ENCODE measurements at regions not wholly inside any gene's neighbourhood (a gene's known extent, or its start where the extent isn't known, plus 50 kb on each side); places are given as distances from the start of the nearest gene placed in this dataset.

GRCh38 chr20:39602649-39603048 is 640.5 kb downstream of the DHX35 start:
- no peak for DNase-seq

DNA sequence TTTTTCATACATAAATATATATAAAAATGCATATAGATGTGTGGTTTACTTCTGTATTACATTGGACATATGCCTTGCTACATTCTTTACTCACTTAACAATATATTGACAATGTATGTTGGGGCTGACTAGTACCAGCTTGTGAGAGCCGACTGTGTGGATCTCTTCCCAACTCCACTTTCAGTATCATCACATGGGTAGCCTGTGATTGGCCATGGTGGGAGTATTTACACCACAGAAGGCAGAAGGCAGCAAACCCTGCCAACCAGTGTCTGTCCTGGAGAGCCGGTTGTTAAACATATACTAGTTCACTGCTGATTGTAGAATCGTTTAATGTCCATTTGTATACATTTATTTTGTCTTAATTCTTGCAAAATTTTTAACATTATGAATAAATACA is 638.7 kb downstream of the DHX35 start:
- no peak for DNase-seq

DNA sequence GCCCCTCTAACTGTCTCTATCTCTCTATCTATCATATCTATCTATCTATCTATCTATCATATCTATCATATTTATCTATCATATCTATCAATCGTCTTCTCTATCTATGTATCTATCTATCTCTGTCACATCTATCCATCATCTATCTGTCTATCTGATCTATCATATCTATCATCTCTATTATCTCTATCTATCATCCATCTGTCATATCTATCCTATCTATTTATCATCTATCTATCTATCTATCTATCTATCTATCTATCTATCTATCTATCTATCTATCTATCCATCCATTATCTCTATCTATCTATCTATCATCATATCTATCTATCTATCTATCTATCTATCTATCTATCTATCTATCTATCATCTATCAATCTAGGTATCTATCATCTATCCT is 638.0 kb downstream of the DHX35 start:
- no peak for DNase-seq

- no peak for DNase-seq
Observed at GRCh38 chr20:39596554-39596953, 634.4 kb downstream of the DHX35 start.

- no peak for DNase-seq
Observed at GRCh38 chr20:39592371-39592770, 630.2 kb downstream of the DHX35 start.

- DNase-seq: no peak
Observed at GRCh38 chr20:39588148-39588757, 626.1 kb downstream of the DHX35 start.

DNA sequence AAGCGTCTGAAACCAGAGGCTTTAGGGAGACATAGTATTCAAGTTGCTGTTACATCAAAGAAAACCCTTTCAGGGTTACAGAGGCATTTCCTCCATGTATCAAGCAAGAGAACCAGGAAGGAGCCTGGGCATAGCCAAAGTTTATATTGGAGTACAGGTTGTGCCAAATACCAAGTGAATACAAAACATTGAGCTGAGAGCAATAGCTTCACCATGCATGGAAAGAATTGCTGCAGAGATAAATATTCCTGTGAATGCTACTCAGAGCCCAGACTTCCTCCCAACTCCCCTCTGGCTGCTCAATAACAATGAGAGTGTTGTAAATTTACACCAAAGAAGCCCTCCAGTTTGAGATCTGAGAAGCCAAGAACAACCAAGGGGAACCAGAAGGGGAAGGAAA is 618.9 kb downstream of the DHX35 start:
- no peak for DNase-seq

DNA sequence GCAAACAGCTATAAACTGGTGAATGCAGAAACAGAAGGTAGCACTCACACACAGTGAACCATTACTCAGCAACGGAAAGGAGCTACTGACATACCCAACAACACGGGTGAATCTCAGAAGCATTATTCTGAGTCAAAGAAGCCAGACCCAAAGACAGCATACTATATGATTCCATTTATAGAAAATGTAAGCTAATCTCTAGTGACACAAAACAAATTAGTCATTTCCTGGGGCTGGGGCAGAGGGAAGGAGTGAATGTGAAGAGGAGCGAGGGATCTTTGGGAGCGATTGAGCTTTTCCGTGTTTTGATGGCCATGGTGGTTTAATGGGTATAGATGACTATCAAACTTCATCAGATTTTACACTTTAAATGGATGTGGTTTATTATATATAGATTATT is 614.6 kb downstream of the DHX35 start:
- DNase-seq: no peak

- DNase-seq: no peak
Observed at GRCh38 chr20:39574061-39574460, 611.9 kb downstream of the DHX35 start.

DNA sequence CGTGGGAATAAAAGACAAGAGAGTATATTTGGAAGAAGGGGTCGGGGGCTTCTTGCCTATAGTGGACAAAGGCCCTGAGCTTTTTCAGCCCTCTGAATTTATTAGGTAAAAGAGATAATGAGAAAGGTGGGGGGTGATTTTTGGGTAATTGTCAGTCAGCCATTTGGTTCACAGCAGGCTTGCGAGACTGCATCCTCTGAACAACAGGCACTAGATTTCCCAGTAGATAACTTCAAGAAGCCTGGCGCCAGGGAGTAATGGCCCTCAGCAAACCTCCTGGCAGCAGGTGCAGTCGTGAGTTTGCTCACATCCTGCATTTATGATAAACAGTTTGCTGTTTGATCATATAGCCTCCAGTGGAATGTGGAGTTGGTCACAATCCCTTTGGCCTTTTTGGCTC is 609.0 kb downstream of the DHX35 start:
- no peak for DNase-seq

- no peak for DNase-seq
Observed at GRCh38 chr20:39568109-39568508, 606.0 kb downstream of the DHX35 start.

DNA sequence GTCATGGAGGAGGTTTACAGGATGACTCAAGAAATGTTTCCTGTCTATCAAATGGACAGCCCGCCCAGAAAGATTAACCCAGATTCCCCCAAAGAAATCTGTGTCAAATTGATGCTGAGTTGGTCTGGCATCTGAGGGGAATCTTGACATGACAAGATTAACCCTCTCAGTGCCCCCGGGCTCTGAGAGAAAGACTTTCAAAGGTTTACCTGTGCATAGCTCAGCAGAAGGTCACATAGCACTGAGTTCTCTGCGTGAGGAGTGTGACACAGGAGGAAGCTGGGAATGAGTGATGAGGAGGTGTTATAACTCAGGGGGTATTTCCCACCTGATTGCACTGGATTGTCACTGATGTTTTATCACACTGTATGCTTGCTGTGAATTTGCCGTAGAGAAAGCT is 601.2 kb downstream of the DHX35 start:
- DNase-seq: no peak

DNA sequence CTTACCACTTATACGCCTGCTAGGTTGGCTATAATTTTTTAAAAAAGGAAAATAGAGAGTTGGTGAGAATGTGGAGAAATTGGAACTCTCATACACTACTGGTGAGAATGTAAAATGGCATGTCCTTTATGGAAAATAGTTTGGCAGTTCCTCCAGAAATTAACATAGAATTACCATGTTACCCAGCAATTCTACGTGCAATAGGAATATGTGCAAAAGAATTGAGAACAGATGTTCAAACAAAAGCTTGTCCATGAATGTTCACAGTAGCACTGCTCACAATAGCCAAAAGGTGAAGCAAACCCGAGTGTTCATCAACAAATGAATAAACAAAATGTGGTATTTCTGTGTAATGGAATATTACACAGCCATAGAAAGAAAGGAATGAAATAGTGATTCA is 592.2 kb downstream of the DHX35 start:
- DNase-seq: no peak

GRCh38 chr20:39553120-39553519 is 591.0 kb downstream of the DHX35 start:
- DNase-seq: no peak

DNA sequence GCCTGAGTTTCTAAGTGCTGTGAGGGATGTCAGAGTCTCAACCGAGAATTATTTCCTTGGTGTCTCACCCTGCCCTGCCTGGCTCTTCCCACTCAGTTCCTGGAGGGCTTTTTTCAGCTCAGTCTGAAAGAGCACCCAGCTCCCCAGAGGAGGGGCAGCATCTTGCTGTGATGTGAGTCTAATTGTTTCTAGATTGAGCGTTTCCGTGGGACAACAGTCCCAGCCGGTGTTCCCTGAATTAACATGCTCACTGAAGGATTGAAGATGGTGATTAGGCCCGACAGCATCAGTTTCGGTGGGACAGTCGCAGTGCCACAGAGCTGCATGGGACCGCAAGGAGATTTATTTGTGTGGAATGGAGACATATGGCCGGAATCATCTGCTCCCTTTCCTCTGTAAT is 587.6 kb downstream of the DHX35 start:
- no peak for DNase-seq

- no peak for DNase-seq
Observed at GRCh38 chr20:39547546-39548408, 585.6 kb downstream of the DHX35 start.

- DNase-seq: no peak
Observed at GRCh38 chr20:39541136-39541803, 579.1 kb downstream of the DHX35 start.

DNA sequence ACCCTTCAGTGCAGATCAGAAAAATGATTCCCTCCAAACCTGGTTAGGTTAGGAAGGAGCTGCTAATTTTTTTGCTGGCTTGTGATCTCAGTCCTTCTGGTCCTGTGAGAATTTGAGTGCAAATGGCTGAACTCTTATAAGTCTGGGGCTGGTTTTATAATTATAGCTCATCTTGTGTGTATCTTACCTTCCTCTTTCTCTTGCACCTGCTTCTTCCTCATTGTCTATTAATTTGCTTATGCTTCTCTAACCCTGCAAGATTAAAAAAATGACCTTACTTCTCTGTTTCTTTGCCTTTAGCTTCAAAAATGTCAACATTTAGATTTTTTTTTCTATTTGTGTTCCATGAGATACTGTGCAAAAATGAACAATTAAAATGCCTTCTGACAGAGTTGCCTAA is 576.2 kb downstream of the DHX35 start:
- no peak for DNase-seq

GRCh38 chr20:39535301-39535700 is 573.2 kb downstream of the DHX35 start:
- DNase-seq: no peak

- no peak for DNase-seq
Observed at GRCh38 chr20:39534846-39535245, 572.7 kb downstream of the DHX35 start.

DNA sequence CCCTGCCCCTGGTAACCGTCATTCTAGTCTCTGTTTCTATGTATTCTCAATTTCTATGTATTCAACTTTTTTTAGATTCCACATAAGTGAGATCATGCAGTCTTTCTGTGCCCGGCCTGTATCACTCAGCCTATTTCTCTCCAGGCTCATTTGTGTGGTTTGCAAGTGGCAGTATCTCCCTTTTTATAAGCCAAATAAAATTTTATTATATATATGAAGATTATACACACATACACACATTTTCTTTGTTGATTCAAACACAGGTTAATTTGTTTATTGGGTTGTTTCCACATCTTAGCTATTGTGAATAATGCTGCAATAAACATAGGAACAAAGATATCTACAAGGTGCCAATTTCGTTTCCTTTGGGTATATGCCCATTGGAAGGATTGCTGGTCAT is 571.7 kb downstream of the DHX35 start:
- DNase-seq: no peak

GRCh38 chr20:39532205-39532604 is 570.1 kb downstream of the DHX35 start:
- DNase-seq: no peak

GRCh38 chr20:39528436-39528835 is 566.3 kb downstream of the DHX35 start:
- DNase-seq: no peak

DNA sequence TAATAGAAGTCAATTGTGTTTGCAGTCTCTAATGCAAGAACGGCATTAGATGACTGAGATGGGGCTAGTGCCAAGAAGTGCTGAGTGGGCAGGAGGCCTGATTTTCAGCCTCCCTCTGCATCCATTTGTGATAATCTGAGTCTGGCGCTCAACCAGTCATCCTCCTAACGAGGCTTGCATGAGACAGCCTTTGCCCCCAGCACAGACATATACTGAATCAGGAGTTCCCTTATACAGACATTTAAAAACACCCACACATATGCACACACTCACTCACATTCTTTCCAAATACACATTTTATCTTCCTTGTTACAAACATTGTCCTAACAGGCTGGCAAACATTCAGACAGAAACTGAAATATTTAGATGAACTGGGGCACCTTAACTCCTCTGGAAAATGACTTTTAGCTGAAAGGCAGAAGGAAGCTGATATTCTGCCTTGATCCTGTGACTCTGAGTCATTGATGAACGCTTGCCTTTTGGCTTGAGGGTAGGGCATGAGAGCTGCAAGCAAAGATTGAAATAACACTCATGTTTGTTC is 562.3 kb downstream of the DHX35 start:
- no peak for DNase-seq

Data from stimulated activated CD4-positive, alpha-beta T cell treated with anti-CD3 and anti-CD28 coated beads, Interleukin-4, amount 100 ng/mL, for 24 hours (primary cell).